GM19452 (cell line): ENCODE measurements at regions not wholly inside any gene's neighbourhood (a gene's known extent, or its start where the extent isn't known, plus 50 kb on each side); places are given as distances from the start of the nearest gene placed in this dataset.
"Not testable (repeated sequence)": the region's sequence is repeated elsewhere in the genome, so short reads cannot be mapped to it uniquely, and the experiment has no call there.

Experiments used
- ATAC-seq: cut with Tn5 transposase; IDR thresholded peaks from one replicate; pipeline ENCODE4 v1.9.1; 2021; ENCODE audit not compliant: unreplicated experiment

GRCh38 chr5:62206150-62206829, 99.7 kb upstream of the KIF2A start:
- ATAC-seq, result no peak

DNA sequence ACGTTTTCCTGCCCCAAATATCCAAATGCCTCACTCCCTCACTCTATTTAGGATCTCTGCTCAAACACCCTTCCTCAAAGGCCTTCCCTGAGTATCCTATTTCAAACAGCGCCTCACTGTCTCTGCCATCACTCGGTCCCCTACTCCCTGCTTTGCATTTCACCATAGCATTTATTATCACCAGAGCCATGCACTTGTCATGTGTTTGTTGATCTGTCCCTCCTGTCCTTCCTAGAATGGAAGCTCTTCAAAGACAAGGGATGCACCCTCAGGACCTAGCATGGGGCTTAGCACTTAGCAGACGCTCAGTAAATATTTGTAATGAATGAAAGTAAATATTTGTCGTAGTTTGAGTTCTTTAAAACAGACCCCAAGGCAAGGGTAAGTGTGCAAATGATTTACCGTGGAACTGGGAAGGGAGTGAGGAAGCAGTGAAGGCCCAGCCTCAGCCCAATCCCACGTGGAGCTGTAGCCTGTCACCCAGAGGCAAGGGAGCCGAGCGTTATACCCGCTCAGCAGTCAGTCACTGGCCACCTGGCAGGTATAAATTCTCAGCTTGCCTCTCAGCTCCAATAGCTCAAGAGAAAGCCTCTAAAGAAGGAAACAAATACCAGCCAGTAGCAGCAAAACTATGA, 97.7 kb upstream of the KIF2A start:
- ATAC-seq, result no peak

GRCh38 chr5:62211405-62211804, 94.6 kb upstream of the KIF2A start:
- no peak for ATAC-seq

DNA sequence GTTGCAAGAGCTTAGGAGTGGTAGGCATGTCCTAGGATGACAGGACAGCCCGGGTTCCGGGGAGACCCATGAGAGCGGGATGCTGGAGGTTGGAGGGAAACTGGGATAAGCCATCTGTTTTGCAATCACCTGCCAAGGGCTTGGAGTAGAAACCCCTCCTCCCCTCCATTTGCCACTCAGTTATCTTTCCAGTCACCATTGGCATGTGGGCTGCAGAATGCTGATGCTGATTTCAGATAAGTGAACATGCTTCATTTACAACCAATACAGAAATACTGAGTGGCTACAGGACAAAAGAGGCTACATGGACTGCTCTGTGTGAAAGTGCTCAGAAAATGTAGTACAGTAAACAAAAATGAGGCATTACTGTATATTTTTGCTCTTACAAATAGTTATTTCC, 93.4 kb upstream of the KIF2A start:
- no peak for ATAC-seq

- no peak for ATAC-seq
These were observed 91.3 kb upstream of the KIF2A start for GRCh38 chr5:62214701-62215100.

- not testable (repeated sequence) for ATAC-seq
These were observed 89.4 kb upstream of the KIF2A start for GRCh38 chr5:62216603-62217002.

- ATAC-seq, result not testable (repeated sequence)
These were observed 88.9 kb upstream of the KIF2A start for GRCh38 chr5:62217095-62217494.

GRCh38 chr5:62218860-62219259, 87.1 kb upstream of the KIF2A start:
- not testable (repeated sequence) for ATAC-seq

DNA sequence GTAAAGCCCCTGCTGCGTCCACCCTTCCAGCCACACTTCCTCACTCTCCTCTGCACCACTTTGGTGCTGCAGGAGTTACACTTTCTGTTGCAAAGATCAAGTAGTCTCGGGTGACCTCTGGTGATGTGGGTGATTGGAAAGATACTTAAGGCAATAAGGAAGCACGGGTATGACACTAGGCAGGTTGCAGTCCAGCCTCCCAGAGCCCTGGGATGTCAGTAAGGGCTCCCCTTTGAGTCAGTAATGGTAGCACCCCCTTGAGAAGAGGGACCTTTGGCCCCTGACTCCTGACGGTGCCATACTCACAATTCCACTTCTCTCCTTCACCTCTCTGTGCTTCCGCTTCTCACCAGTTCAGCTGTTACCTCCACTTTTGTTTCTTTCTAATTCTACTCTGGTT, 84.1 kb upstream of the KIF2A start:
- not testable (repeated sequence) for ATAC-seq

GRCh38 chr5:62222305-62222704, 83.7 kb upstream of the KIF2A start:
- ATAC-seq, result not testable (repeated sequence)

- ATAC-seq, result peak; percentile 93
These were observed 82.7 kb upstream of the KIF2A start for GRCh38 chr5:62223312-62223670.

DNA sequence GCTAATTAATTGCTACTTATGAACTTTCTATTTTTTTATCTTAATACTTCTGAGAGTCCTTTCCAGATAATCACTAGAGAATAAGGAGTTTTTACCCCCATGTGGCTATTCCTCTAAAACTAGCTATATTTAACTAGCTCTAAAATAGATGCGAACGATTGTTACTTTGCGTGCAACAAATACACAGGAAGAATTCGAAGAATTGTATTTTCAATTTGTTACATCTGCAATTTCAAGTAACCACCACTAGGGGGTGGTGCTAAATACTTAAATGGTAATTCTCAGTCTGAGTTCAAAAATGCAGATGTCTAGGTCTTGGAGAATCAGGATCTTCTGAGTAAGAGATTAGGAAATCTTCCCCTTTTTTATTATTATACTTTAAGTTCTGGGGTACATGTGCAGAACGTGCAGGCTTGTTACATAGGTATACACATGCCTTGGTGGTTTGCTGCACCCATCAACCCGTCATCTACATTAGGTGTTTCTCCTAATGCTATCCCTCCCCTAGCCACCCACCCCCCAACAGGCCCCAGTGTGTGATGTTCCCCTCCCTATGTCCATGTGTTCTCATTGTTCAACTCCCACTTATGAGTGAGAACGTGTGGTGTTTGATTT, 80.9 kb upstream of the KIF2A start:
- ATAC-seq, result not testable (repeated sequence)

- ATAC-seq, result not testable (repeated sequence)
These were observed 75.1 kb upstream of the KIF2A start for GRCh38 chr5:62230876-62231388.

GRCh38 chr5:62231576-62231975, 74.4 kb upstream of the KIF2A start:
- no peak for ATAC-seq

DNA sequence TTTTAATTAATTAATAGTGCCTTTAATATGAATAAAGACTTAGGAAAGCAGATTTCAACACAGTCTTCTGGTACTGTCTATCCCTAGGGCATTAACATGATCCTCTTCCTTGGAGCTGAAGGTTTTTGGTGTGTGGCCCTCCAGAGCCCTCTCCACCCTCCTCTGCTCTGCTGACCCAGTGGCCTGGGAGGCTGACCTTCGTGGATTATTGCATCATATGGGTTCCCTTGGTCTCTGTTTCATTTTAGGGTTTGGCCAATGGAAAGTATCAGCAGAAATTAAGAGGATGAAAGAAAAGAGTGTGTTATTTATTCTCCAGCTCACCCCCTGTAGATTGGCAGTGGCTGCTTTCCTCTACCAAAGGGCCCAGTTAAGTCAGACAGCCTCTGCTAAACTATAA, 73.8 kb upstream of the KIF2A start:
- ATAC-seq, result not testable (repeated sequence)

GRCh38 chr5:62233083-62234046, 72.6 kb upstream of the KIF2A start:
- peak; percentile 65 for ATAC-seq

- ATAC-seq, result peak; percentile 37
These were observed 69.4 kb upstream of the KIF2A start for GRCh38 chr5:62236593-62236992.

- not testable (repeated sequence) for ATAC-seq
These were observed 68.1 kb upstream of the KIF2A start for GRCh38 chr5:62237944-62238343.

- ATAC-seq, result not testable (repeated sequence)
These were observed 67.4 kb upstream of the KIF2A start for GRCh38 chr5:62238584-62238983.

- ATAC-seq, result not testable (repeated sequence)
These were observed 65.5 kb upstream of the KIF2A start for GRCh38 chr5:62240494-62240893.

GRCh38 chr5:62242000-62242399, 64.0 kb upstream of the KIF2A start:
- not testable (repeated sequence) for ATAC-seq
